H9 (cell line): ENCODE measurements at regions not wholly inside any gene's neighbourhood (a gene's known extent, or its start where the extent isn't known, plus 50 kb on each side); places are given as distances from the start of the nearest gene placed in this dataset.

Source experiments
- DNase-seq: peaks from one replicate; pipeline ENCODE4 v3.0.0-alpha.2; 2017
- H2AFZ ChIP-seq: one replicate; pipeline ENCODE4 v1.6.1; 2013; ENCODE audit warnings: mild to moderate bottlenecking, low read length, control low read depth, moderate library complexity
- H2AK5ac ChIP-seq: 2 replicates; pipeline ENCODE4 v1.6.1; 2013; ENCODE audit warnings: low read length, control low read depth, mixed read lengths; ENCODE audit not compliant: insufficient read length
- H2BK120ac ChIP-seq: one replicate; pipeline ENCODE4 v1.6.1; 2013; ENCODE audit warnings: low read depth, mild to moderate bottlenecking, low read length, control low read depth, inconsistent platforms; ENCODE audit not compliant: poor library complexity, severe bottlenecking
- H2BK12ac ChIP-seq: 2 replicates; pipeline ENCODE4 v1.6.1; 2013; ENCODE audit warnings: low read length, control low read depth, mixed read lengths, low read depth; ENCODE audit not compliant: insufficient read length
- H2BK15ac ChIP-seq: 2 replicates; pipeline ENCODE4 v1.6.1; 2013; ENCODE audit warnings: low read depth, low read length, control low read depth
- H2BK20ac ChIP-seq: one replicate; pipeline ENCODE4 v1.6.1; 2013; ENCODE audit warnings: low read depth, mild to moderate bottlenecking, low read length, control low read depth, inconsistent platforms; ENCODE audit not compliant: poor library complexity, severe bottlenecking
- H2BK5ac ChIP-seq: 2 replicates; pipeline ENCODE4 v1.6.1; 2013; ENCODE audit warnings: low read length, control low read depth, mixed read lengths; ENCODE audit not compliant: insufficient read length
- H3K14ac ChIP-seq: 2 replicates; pipeline ENCODE4 v1.6.1; 2013; ENCODE audit warnings: low read length, control low read depth; ENCODE audit not compliant: insufficient read depth
- H3K18ac ChIP-seq: 2 replicates; pipeline ENCODE4 v1.6.1; 2013; ENCODE audit warnings: low read depth, mild to moderate bottlenecking, mixed read lengths, low read length, control low read depth; ENCODE audit not compliant: insufficient read length
- H3K23ac ChIP-seq: 2 replicates; pipeline ENCODE4 v1.6.1; 2013; ENCODE audit warnings: low read length, control low read depth, mixed read lengths, low read depth; ENCODE audit not compliant: insufficient read length
- H3K23me2 ChIP-seq: 2 replicates; pipeline ENCODE4 v1.6.1; 2013; ENCODE audit warnings: low read depth, mild to moderate bottlenecking, mixed read lengths, low read length, control low read depth; ENCODE audit not compliant: insufficient read length, poor library complexity, severe bottlenecking
- H3K27ac ChIP-seq: 2 replicates; pipeline ENCODE4 v1.5.1; 2013; ENCODE audit warnings: low read length, control low read depth, mixed read lengths, low read depth; ENCODE audit not compliant: insufficient read length
- H3K27me3 ChIP-seq: 2 replicates; pipeline ENCODE4 v1.6.1; 2013; ENCODE audit warnings: low read length, control low read depth, inconsistent platforms; ENCODE audit not compliant: insufficient read depth
- H3K4ac ChIP-seq: 2 replicates; pipeline ENCODE4 v1.6.1; 2013; ENCODE audit warnings: low read depth, mild to moderate bottlenecking, control low read depth, inconsistent platforms, low read length, moderate library complexity
- H3K4me1 ChIP-seq: 2 replicates; pipeline ENCODE4 v1.6.1; 2013; ENCODE audit warnings: low read length, control low read depth, inconsistent platforms; ENCODE audit not compliant: insufficient read depth
- H3K4me2 ChIP-seq: 2 replicates; pipeline ENCODE4 v1.6.1; 2013; ENCODE audit warnings: low read length, control low read depth, mixed read lengths; ENCODE audit not compliant: insufficient read length, insufficient read depth
- H3K56ac ChIP-seq: 2 replicates; pipeline ENCODE4 v1.6.1; 2013; ENCODE audit warnings: low read depth, mild to moderate bottlenecking, mixed read lengths, low read length, control low read depth; ENCODE audit not compliant: insufficient read length
- H3K79me1 ChIP-seq: 2 replicates; pipeline ENCODE4 v1.6.1; 2013; ENCODE audit warnings: low read depth, mild to moderate bottlenecking, moderate library complexity, low read length, control low read depth, inconsistent platforms; ENCODE audit not compliant: insufficient read depth, poor library complexity, severe bottlenecking
- H3K79me2 ChIP-seq: 2 replicates; pipeline ENCODE4 v1.6.1; 2013; ENCODE audit warnings: low read length, control low read depth, inconsistent platforms; ENCODE audit not compliant: insufficient read depth
- H3K9ac ChIP-seq: 2 replicates; pipeline ENCODE4 v1.6.1; 2013; ENCODE audit warnings: low read length, control low read depth, mixed read lengths; ENCODE audit not compliant: insufficient read length; ENCODE audit errors: extremely low read depth
- H3K9me3 ChIP-seq: one replicate; pipeline ENCODE4 v1.6.1; 2013; ENCODE audit warnings: low read depth, low read length, inconsistent platforms; ENCODE audit not compliant: control insufficient read depth
- H3T11ph ChIP-seq: one replicate; pipeline ENCODE4 v1.6.1; 2013; ENCODE audit warnings: mild to moderate bottlenecking, low read length, control low read depth, inconsistent platforms
- H4K20me1 ChIP-seq: one replicate; pipeline ENCODE4 v1.6.1; 2013; ENCODE audit not compliant: control insufficient read depth, insufficient read length, insufficient read depth
- H4K5ac ChIP-seq: 2 replicates; pipeline ENCODE4 v1.6.1; 2013; ENCODE audit warnings: low read depth, mild to moderate bottlenecking, mixed read lengths, low read length, control low read depth; ENCODE audit not compliant: insufficient read length
- H4K8ac ChIP-seq: replicated peaks from 2 replicates; pipeline ENCODE4 v1.6.1; 2013; ENCODE audit warnings: low read length, control low read depth, mixed read lengths, low read depth; ENCODE audit not compliant: insufficient read length
- H4K91ac ChIP-seq: 2 replicates; pipeline ENCODE4 v1.6.1; 2013; ENCODE audit warnings: low read depth, mild to moderate bottlenecking, moderate library complexity, mixed read lengths, low read length, control low read depth; ENCODE audit not compliant: insufficient read length
- H3K27ac Mint-ChIP-seq, 3 experiments: 2 replicates in 2 of 3; 3 replicates in 1 of 3; pipeline ENCODE4 v1.8.0; 2020 to 2021; ENCODE audit warnings: mixed read lengths in 3 of 3, mild to moderate bottlenecking in 1 of 3, moderate library complexity in 1 of 3
- H3K27me3 Mint-ChIP-seq: 2 replicates; pipeline ENCODE4 v1.8.0; 2021; ENCODE audit warnings: low read depth, mild to moderate bottlenecking, moderate library complexity, mixed read lengths
- H3K36me3 Mint-ChIP-seq, 3 experiments: 2 replicates in 2 of 3; 3 replicates in 1 of 3; pipeline ENCODE4 v1.8.0; 2020 to 2021; ENCODE audit warnings: low read depth in 3 of 3, mixed read lengths in 3 of 3; ENCODE audit not compliant: insufficient read depth in 1 of 3
- H3K4me1 Mint-ChIP-seq, 2 experiments: 2 replicates each; pipeline ENCODE4 v1.8.0; 2020; ENCODE audit warnings: mixed read lengths in 2 of 2
- H3K4me3 Mint-ChIP-seq, 2 experiments: 2 replicates in 1 of 2; 3 replicates in 1 of 2; pipeline ENCODE4 v1.8.0; 2020 to 2021; ENCODE audit warnings: mild to moderate bottlenecking in 2 of 2, mixed read lengths in 2 of 2, moderate library complexity in 1 of 2
- H3K9me3 Mint-ChIP-seq, 2 experiments: 2 replicates in 1 of 2; 3 replicates in 1 of 2; pipeline ENCODE4 v1.8.0; 2020; ENCODE audit warnings: mild to moderate bottlenecking in 2 of 2, mixed read lengths in 2 of 2, moderate library complexity in 1 of 2
- WGBS: extraction: QIAGEN DNeasy Blood & Tissue Kit; methylation state at CpG from one replicate; pipeline ENCODE4 v1.1.7; 2013; ENCODE audit warnings: missing lambda C conversion rate, low lambda C conversion rate, mixed read lengths; ENCODE audit not compliant: insufficient read length; ENCODE audit errors: extremely low coverage; 5-methylcytosine and 5-hydroxymethylcytosine counted together
- TF ChIP-seq, protein P1 (sequence below): fragments of 200-600 bp; sonication (generic); conservative IDR thresholded peaks from 3 replicates; pipeline ENCODE4 v1.8.0; 2021; ENCODE audit warnings: antibody characterized with exemption, mild to moderate bottlenecking

GRCh38 chr5:35457912-35458823 is 159.5 kb upstream of the SPEF2 start:
- H3K18ac ChIP-seq: no peak overlapping the region
- no peak overlapping the region for H3K14ac ChIP-seq
- Mint-ChIP-seq H3K9me3 (peaks cover 11 to 14% of the 10 kb centered on the region in 2 experiments; a peak in 3 of 5 replicates), H3K4me3 (no peak overlapping the region), H3K27me3 (no peaks in the 10 kb centered on the region), H3K4me1 (no peaks in the 10 kb centered on the region), H3K36me3 (peaks cover 0 to 6% (median 0%) of the 10 kb centered on the region in 3 experiments; a peak in 3 of 7 replicates), H3K27ac (no peak overlapping the region)
- H4K20me1 ChIP-seq: no peaks in the 10 kb centered on the region
- no peak overlapping the region for H2BK20ac ChIP-seq
- no peak overlapping the region for H3K23ac ChIP-seq
- no peak overlapping the region for H2BK5ac ChIP-seq
- no peaks in the 10 kb centered on the region for H3K27me3 ChIP-seq
- H3K56ac ChIP-seq: no peak overlapping the region
- no peak overlapping the region for H3T11ph ChIP-seq
- no peak for DNase-seq
- no peaks in the 10 kb centered on the region for H3K79me2 ChIP-seq
- TF ChIP-seq, protein P1, sequence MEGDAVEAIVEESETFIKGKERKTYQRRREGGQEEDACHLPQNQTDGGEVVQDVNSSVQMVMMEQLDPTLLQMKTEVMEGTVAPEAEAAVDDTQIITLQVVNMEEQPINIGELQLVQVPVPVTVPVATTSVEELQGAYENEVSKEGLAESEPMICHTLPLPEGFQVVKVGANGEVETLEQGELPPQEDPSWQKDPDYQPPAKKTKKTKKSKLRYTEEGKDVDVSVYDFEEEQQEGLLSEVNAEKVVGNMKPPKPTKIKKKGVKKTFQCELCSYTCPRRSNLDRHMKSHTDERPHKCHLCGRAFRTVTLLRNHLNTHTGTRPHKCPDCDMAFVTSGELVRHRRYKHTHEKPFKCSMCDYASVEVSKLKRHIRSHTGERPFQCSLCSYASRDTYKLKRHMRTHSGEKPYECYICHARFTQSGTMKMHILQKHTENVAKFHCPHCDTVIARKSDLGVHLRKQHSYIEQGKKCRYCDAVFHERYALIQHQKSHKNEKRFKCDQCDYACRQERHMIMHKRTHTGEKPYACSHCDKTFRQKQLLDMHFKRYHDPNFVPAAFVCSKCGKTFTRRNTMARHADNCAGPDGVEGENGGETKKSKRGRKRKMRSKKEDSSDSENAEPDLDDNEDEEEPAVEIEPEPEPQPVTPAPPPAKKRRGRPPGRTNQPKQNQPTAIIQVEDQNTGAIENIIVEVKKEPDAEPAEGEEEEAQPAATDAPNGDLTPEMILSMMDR: no peak
- no peak overlapping the region for H3K27ac ChIP-seq
- H2AFZ ChIP-seq: no peak overlapping the region
- H4K5ac ChIP-seq: no peak overlapping the region
- no peaks in the 10 kb centered on the region for H3K9me3 ChIP-seq
- H3K4me1 ChIP-seq: no peaks in the 10 kb centered on the region
- no peaks in the 10 kb centered on the region for H3K23me2 ChIP-seq
- no peak overlapping the region for H4K91ac ChIP-seq
- no peak overlapping the region for H2BK120ac ChIP-seq
- H2AK5ac ChIP-seq: no peak overlapping the region
- no peak overlapping the region for H2BK12ac ChIP-seq
- H3K4ac ChIP-seq: no peak overlapping the region
- H3K79me1 ChIP-seq: no peaks in the 10 kb centered on the region
- no CpG with 5 or more reads among the region's 5 CpGs for WGBS
- no peak overlapping the region for H2BK15ac ChIP-seq
- no peak overlapping the region for H3K4me2 ChIP-seq
- H3K9ac ChIP-seq: no peak overlapping the region
- H4K8ac ChIP-seq: no peak overlapping the region
